Activated B cell treated with CpG ODN at 0.5 μM for 24 hours (primary cell): ENCODE measurements at regions not wholly inside any gene's neighbourhood (a gene's known extent, or its start where the extent isn't known, plus 50 kb on each side); places are given as distances from the start of the nearest gene placed in this dataset.

Source experiments
- ATAC-seq: fragments of 200-7000 bp; cut with Tn5 transposase; one replicate; pipeline ENCODE4 v1.10.0; 2021; ENCODE audit warnings: low read depth, mild to moderate bottlenecking, moderate library complexity
- CTCF ChIA-PET: fragments of 350-600 bp; sonication (Branson Sonifier 250); formaldehyde crosslinking; loops from one replicate; lab custom pipeline; 2021; ENCODE audit warnings: antibody characterized with exemption; lab: Charles Lee
- POLR2A ChIA-PET: fragments of 350-600 bp; sonication (Branson Sonifier 250); formaldehyde crosslinking; loops from one replicate; lab custom pipeline; 2021; ENCODE audit warnings: antibody characterized with exemption; lab: Charles Lee
- DNase-seq: peaks from one replicate; pipeline ENCODE4 v3.0.0; 2022
- H3K27ac Mint-ChIP-seq: one replicate; pipeline ENCODE4 v1.8.0; 2020; ENCODE audit warnings: mixed read lengths
- H3K27me3 Mint-ChIP-seq: one replicate; pipeline ENCODE4 v1.8.0; 2021; ENCODE audit warnings: mixed read lengths
- H3K36me3 Mint-ChIP-seq: one replicate; pipeline ENCODE4 v1.8.0; 2021; ENCODE audit warnings: low read depth, mixed read lengths
- H3K4me1 Mint-ChIP-seq: one replicate; pipeline ENCODE4 v1.8.0; 2021; ENCODE audit warnings: mixed read lengths
- H3K4me3 Mint-ChIP-seq: one replicate; pipeline ENCODE4 v1.8.0; 2020; ENCODE audit warnings: mild to moderate bottlenecking, mixed read lengths
- H3K9me3 Mint-ChIP-seq: one replicate; pipeline ENCODE4 v1.8.0; 2020; ENCODE audit warnings: mixed read lengths
- intact Hi-C: fragments of 100-400 bp; cut with micrococcal nuclease; formaldehyde crosslinking; loops from one replicate; pipeline ENCODE4 v1.15.1; 2024
- TF ChIP-seq, protein P1 (sequence below): fragments of 200-600 bp; IDR thresholded peaks from one replicate; pipeline ENCODE4 v1.8.0; 2022; ENCODE audit warnings: antibody characterized with exemption, mild to moderate bottlenecking

DNA sequence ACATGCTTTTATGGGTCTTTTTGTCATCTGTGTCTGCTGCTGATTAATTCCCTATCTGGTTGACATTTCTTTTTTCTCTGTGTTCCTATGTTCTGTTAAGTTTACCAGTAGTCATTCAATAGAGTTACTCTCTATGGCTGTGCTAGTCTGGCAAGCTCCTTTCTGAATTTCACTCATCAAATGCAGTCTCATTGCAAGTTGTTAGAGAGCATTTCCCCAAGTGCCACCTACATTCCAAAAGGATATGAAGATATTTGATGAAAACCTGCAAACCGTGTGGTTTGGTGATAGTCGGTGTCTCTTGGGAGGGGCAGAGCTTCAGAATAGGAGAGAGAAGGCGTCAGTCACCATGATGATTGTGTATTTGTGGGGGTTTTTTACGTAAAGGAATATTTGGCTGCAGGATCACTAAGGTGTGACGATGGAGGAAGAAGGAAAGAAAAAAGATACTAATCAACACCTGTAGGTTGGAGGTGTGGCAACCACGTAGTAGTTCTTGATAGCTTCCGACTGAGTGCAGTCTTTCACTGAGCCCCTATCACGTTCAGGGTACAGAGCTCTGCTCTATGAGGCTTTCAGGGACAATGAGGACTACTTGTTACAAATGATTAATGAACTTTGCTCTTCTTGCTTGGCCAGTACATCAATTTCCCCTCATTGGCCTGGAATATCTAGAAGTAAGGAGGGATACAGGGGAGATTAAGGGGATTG lies 73.1 kb upstream of the TNFAIP3 start:
- intact Hi-C loops: no loop called here

DNA sequence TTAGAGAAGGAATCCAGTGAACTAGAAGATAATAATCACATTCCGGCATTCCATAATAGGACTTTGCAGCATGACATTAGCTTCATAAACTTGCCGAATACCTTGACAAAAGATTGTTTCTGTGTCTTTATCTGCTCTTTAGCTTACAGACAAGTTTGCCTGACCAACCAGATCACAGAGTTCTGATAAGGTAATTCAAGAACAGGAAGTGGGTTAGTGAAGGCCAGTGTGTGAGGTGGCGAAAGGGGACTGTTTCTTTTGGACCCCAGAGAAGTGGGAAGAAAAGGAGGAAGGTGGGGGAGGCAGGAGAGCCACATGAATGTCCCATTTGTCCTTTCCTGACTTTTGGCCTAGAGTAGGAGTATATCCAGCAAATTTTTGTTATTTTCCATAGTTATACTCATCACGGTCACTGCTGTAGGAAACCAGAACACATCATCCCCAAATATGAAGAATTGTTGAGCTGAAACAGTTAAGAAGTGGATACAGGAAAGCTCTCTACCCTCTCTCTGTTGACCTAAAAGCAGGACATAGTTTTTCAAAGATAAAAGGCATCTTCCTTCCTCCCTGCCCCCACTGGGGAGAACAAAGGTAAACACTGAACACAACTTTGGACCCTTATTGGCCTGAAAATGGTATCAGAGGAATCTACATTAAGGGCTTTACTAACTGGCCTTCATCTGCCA lies 72.4 kb upstream of the TNFAIP3 start:
- ATAC-seq (no peak), DNase-seq (no peak)
- Mint-ChIP-seq H3K9me3 (no peaks in the 10 kb centered on the region), H3K36me3 (no peaks in the 10 kb centered on the region), H3K27ac (no peak overlapping the region), H3K4me3 (no peak overlapping the region), H3K27me3 (no peaks in the 10 kb centered on the region), H3K4me1 (peaks cover 55% of the 10 kb centered on the region)
- CTCF ChIA-PET: interaction anchor here (0.8 kb wide), 1 partner anchor 72 kb away, joined by 3 read pairs; no protein-coding TSS in a partner anchor
- POLR2A ChIA-PET: interaction anchor here (0.6 kb wide), 3 partner anchors 51 to 66 kb away, joined by 4 to 8 read pairs (median 7); no protein-coding TSS in a partner anchor
- TF ChIP-seq, protein P1, sequence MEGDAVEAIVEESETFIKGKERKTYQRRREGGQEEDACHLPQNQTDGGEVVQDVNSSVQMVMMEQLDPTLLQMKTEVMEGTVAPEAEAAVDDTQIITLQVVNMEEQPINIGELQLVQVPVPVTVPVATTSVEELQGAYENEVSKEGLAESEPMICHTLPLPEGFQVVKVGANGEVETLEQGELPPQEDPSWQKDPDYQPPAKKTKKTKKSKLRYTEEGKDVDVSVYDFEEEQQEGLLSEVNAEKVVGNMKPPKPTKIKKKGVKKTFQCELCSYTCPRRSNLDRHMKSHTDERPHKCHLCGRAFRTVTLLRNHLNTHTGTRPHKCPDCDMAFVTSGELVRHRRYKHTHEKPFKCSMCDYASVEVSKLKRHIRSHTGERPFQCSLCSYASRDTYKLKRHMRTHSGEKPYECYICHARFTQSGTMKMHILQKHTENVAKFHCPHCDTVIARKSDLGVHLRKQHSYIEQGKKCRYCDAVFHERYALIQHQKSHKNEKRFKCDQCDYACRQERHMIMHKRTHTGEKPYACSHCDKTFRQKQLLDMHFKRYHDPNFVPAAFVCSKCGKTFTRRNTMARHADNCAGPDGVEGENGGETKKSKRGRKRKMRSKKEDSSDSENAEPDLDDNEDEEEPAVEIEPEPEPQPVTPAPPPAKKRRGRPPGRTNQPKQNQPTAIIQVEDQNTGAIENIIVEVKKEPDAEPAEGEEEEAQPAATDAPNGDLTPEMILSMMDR: no peak
- intact Hi-C loops: no loop called here

More for the DNA sequence above, 73.1 kb upstream of the TNFAIP3 start:
- Mint-ChIP-seq H3K27ac (no peak overlapping the region), H3K36me3 (no peaks in the 10 kb centered on the region), H3K4me1 (peaks cover 51% of the 10 kb centered on the region), H3K9me3 (no peaks in the 10 kb centered on the region), H3K4me3 (no peak overlapping the region), H3K27me3 (no peaks in the 10 kb centered on the region)
- CTCF ChIA-PET: interaction anchor here (0.8 kb wide), 1 partner anchor 72 kb away, joined by 3 read pairs; no protein-coding TSS in a partner anchor
- POLR2A ChIA-PET: interaction anchor here (0.6 to 1.6 kb wide), 3 partner anchors 61 to 134 kb away, joined by 3 to 5 read pairs (median 4); no protein-coding TSS in a partner anchor
- DNase-seq (no peak), ATAC-seq (no peak)
- TF ChIP-seq, protein P1: no peak

DNA sequence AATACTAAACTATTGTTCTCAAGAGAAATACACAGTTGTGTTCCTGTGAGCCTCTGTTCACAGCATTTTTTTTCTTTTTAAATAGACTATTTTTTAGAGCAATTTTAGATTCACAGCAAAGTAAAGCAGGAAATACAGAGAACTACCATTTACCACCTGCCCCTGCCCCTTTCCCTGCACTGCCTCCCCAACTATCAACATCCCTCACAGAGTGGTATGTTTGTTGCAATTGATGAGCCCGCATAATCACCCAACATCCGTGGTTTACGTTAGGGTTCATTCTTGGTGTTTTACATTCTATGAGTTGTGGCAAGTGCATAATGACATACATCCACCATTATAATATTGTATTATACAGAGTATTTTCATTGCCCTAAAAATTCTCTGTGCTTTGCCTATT lies 71.6 kb upstream of the TNFAIP3 start:
- ChIA-PET POLR2A (interaction anchor here (1.8 kb wide), 1 partner anchor 71 kb away, joined by 6 read pairs; the partner anchor contains the start of gene TNFAIP3), CTCF (no interaction called here)
- DNase-seq: no peak
- no peaks in the 10 kb centered on the region for H3K9me3 Mint-ChIP-seq
- no peaks in the 10 kb centered on the region for H3K36me3 Mint-ChIP-seq
- H3K27ac Mint-ChIP-seq: no peak overlapping the region
- no peaks in the 10 kb centered on the region for H3K27me3 Mint-ChIP-seq
- TF ChIP-seq, protein P1: no peak
- H3K4me1 Mint-ChIP-seq: peaks cover 55% of the 10 kb centered on the region
- H3K4me3 Mint-ChIP-seq: no peak overlapping the region
- intact Hi-C loops: no loop called here
- no peak for ATAC-seq

DNA sequence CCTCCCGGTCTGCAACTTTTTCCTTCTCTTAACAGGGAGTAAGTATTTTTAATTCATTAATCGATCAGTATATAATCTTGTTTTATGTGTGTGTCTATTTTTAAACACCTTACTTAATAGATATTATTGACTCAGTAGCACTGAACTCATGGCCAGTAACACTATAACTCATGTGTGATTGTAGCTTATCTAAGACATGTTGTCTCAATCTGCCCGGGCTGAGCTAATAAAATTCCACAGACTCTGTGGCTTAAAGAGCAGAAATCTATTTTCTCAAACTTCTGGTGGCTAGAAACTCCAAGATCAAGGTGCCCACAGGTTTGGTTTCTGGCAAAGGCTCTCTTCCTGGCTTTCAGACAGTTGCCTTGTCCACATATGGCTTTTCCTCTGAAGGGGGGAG lies 68.8 kb upstream of the TNFAIP3 start:
- no peaks in the 10 kb centered on the region for H3K9me3 Mint-ChIP-seq
- no peak overlapping the region for H3K27ac Mint-ChIP-seq
- H3K4me3 Mint-ChIP-seq: no peak overlapping the region
- CTCF ChIA-PET: interaction anchor here (1.0 to 5.0 kb wide), 6 partner anchors 22 to 146 kb away, joined by 3 to 107 read pairs (median 16); partner anchors contain the start of gene TNFAIP3
- intact Hi-C loops: no loop called here
- POLR2A ChIA-PET: interaction anchor here (1.5 to 4.3 kb wide), 5 partner anchors 13 to 74 kb away, joined by 4 to 59 read pairs (median 9); partner anchors contain the start of gene TNFAIP3
- TF ChIP-seq, protein P1: no peak
- DNase-seq (no peak), ATAC-seq (no peak)
- H3K27me3 Mint-ChIP-seq: no peaks in the 10 kb centered on the region
- peaks cover 38% of the 10 kb centered on the region for H3K4me1 Mint-ChIP-seq
- no peaks in the 10 kb centered on the region for H3K36me3 Mint-ChIP-seq
